ENCODE measurements at regions not wholly inside any gene's neighbourhood (a gene's known extent, or its start where the extent isn't known, plus 50 kb on each side); places are given as distances from the start of the nearest gene placed in this dataset.
"Not testable (repeated sequence)": the region's sequence is repeated elsewhere in the genome, so short reads cannot be mapped to it uniquely, and the experiment has no call there.

DNA sequence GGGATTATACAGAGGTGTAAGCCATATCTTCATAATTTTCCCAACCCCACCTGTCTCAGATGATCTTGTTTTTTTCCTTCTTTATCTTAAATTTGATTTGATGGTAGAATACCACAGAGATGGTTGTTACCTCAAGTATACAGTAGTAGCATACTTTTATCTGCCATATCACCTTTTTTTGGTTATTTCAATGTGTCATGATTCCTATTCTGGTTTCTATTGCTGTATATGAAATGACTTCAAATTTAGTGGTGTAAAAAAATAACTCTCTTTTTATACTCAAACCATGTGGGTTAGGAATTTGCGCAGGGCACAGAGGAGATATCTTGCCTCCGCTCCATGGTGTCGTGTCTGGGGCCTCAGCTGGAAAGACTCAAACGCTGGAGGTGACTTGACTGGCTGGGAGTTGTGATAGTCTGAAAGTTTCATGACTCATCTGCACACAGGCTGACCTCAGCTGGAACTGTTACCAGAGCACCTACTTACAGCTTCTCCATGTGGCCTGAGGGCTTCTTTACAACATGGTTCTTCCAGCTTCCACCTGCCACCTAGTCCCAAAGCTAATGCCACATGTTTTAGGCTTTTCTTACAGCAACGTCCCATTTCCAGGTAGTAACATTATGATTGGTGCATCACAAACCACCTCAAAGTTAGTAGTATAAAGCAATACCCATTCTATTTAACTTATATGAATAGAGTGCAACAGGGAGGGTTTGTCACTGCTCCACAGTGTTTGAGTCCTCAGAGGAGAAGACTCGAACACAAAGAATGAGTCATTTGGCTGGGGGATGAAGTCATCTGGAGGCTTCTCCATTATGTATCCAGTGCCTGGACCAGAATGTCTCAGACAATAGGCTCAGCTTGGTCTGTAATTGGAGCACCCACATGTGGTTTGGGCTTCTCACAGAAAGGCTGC, 82.3 kb upstream of the XPO1 start:
- DNase-seq = no peak

DNA sequence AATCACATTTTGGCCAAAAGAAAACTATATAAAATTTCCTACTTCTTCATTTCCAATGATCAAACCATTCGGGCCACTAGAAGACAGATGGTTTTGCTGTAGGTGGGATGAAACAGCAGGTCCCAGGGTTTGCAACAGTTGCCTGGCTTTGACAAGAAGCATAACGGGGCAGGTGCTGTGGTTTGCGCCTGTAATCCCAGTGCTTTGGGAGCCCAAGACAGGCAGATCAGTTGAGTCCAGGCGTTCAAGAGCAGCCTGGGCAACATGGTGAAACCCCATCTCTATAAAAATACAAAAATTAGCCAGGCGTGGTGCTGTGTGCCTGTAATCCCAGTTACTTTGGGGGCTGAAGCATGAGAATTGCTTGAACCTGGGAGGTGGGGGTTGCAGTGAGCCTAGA, 81.4 kb upstream of the XPO1 start:
- no peak for DNase-seq

DNA sequence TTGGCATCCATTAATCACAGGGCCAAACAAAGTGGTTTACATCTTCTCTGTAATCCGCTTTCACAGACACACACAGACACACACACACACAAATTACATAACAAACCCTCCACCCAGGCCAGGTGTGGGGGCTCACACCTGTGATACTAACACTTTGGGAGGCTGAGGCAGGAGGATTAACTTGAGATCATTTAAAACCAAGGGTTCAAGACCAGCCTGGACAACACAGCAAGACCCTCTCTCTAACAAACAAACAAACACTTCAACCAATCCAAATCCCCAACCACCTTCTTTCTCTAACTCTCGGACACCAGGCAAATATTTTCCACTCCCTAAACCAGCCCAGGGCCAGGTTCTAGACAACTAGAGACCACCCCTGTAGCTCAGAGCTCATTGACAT, 79.5 kb upstream of the XPO1 start:
- no peak for DNase-seq

DNA sequence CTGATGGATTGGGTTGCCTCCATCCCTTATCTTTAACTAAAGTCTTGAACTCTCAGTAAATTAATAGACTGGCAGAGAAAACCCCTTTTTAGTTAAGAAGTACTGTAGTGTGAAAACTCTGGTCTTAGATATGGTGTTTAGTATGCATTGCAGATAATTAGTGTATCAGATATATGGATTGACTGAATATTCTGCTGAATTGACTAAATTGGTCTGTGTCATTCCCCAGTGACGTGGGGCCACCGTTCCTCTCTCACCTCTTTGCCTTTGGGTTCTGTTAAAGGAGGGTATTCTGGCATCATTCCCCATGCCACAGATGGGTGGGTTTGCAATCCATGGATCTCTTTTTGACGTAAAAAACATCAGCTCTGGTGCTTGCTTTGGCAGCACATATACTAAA, 67.1 kb upstream of the XPO1 start:
- no peak for DNase-seq

- no peak for DNase-seq
These were observed 66.3 kb upstream of the XPO1 start for GRCh38 chr2:61604433-61604832.

DNA sequence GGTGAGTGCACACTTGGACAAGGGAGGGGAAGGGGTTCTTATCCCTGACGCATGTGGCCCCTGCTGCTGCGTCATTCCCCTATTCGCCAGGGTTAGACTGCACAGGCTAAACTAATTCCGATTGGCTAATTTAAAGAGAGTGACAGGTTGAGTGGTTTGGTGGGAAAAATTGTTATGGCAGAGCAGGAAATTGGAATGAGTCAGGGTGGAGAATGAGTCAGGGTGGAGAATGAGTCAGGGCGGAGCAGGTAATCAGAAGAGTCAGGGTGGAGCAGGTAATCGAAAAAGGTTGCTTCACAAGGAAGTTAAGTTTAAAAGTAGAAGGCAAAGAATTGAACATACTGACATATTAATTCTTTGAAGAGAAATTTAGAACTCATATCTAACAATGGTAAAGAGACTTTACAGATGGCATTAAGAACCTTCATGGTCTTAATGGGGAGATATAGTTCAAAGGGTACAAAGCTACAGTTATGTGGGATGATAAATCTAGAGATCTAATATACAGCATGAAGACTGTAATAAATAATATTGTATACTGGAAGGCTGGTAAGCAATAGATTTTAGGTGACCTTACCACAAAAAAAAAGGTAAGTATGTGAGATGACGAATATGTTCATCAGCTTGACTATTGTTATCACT, 60.5 kb upstream of the XPO1 start:
- DNase-seq = not testable (repeated sequence)

DNA sequence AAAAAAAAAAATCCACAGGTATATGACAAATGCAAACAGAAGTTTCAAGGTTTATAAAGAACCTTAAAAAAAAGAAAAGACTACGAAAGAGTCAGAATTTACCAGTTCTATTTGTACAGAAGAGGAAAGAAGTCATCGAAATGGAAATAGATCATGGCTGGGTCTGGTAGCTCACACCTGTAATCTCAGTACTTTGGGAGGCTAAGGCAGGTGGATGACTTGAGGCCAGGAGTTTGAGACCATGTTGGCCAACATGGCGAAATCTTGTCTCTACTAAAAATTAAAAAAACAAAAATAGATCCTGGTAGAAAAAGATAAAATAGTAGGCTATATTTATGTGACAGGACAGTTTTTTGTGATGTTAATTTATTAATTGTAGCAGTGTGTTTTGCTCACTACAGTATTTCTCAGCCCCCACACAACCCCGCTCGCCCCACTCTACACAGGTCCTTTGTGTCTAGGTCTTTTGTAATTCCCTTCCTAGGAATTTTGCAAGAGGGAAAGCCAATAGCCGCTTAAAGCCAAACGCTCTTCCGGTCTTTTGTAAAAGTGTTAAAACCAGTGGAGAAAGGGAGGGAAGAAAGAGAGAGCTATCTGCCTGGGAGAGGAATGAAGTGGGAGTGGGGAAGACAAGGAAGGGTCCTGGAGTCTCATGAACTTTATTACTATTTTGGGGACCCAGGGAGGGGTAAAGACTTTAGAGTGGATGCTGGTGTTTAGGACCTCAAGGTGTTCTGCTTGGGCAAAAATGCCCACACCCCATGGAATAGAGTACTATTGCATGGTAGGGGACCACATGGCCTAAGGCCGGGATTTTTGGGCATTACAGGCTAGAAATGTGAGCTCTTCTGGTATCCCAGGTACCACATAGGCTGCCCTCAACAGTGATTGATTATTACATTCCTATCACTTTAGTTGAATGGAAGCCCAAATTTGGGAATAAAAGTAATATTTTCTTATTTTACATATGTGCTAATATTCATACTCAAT, 59.4 kb upstream of the XPO1 start:
- DNase-seq = no peak

- DNase-seq = not testable (repeated sequence)
These were observed 56.0 kb upstream of the XPO1 start for GRCh38 chr2:61594201-61594600.

DNA sequence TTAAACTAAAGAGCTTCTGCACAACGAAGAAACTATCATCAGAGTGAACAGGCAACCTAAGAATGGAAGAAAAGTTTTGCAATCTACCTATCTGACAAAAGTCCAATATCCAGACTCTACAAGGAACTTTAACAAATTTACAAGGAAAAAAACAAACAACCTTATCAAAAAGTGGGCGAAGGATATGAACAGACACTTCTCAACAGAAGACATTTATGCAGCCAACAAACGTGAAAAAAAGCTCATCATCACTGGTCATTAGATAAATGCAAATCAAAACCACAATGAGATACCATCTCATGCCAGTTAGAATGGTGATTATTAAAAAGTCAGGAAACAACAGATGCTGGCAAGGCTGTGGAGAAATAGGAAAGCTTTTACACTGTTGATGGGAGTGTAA, 55.5 kb upstream of the XPO1 start:
- DNase-seq = not testable (repeated sequence)

DNA sequence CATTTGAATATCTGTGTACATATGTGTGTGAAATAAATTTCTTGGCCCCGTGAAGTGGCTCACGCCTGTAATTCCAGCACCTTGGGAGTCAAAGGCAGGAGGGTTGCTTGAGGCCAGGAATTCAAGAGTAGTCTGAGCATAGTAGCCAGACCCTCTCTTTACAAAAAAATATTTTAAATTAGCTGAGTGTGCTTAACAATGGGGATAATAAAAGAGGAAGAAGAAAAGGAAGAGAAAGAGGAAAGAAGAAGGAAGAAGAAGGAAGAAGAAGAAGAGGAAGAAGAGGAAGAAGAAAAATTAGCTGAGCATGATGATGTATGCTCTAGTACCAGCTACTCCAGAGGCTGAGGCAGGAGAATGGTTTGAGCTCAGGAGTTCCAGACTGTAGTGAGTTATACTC, 52.1 kb upstream of the XPO1 start:
- DNase-seq = no peak

- DNase-seq = no peak
These were observed 50.4 kb upstream of the XPO1 start for GRCh38 chr2:61588566-61588965.

All from DMS 273 treated with DMSO at 0.1 percent for 48 hours (cell line).